ENCODE measurements at regions not wholly inside any gene's neighbourhood (a gene's known extent, or its start where the extent isn't known, plus 50 kb on each side); places are given as distances from the start of the nearest gene placed in this dataset.

GRCh38 chrX:149151805-149152757, 353.0 kb downstream of the IDS start:
- no peak for DNase-seq

GRCh38 chrX:149145845-149146285, 359.2 kb downstream of the IDS start:
- DNase-seq: no peak

GRCh38 chrX:149131774-149132173, 373.3 kb downstream of the IDS start:
- no peak for DNase-seq

DNA sequence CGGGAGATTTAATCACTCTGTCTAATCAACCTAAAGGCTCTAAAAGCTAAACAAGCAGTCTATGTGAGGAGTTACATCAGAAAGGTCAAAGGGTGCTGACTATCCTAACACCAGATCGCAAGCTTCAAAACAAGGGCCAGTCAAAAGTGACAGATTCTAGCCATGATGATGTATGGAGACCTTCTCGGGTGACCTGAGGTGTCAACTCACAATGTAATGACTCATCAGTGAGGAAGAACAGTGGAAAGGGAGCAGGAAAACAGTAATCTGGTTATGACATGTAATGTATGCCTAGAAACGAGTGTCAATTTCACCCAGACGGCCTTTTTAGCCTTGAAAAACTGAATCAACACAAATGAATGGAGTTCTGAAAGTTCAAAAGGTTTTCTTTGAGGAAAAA, 375.3 kb downstream of the IDS start:
- DNase-seq: no peak

DNA sequence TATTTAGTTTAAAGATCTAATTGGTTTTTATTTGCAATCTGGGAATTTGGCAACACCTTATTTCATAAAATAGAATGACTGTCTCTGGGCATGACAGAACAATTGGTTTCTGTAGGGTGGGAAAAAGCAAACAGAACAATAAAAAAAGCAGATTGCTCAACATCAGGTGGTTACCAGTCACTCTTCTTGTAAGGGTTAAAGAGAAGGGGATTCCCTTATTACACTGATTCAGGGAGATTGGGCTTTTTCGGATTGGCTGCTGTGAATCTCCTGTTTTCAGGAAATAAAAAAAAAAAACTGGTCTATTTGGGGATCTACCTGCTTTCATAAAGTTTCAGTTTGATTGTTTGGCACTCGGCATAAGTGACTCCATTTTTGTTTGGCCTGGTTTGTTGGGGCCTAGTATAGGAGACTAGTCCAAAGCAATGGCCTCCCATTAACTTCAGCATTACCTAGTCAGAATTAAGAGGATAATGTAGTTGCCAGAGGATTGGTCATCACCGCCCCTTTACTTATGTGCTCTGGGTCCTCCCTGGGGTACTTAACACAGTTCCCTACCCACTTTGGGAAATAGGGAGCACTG, 380.5 kb downstream of the IDS start:
- no peak for DNase-seq

GRCh38 chrX:149121206-149121920, 383.7 kb downstream of the IDS start:
- no peak for DNase-seq

- no peak for DNase-seq
Measured at GRCh38 chrX:149120459-149120858, 384.6 kb downstream of the IDS start.

DNA sequence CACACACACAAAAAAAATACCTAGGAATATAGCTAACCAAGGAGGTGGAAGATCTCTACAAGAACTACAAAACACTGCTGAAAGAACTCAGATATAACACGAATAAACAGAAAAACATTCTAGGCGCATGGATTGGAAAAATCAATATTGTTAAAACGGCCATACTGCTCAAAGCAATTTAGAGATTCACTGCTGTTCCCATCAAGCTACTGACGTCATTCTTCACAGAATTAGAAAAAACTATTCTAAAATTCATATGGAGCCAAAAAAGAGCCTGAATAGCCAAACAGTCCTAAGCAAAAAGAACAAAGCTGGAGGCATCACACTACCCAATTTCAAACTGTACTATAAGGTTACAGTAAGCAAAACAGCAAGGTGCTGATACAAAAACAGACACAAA, 390.2 kb downstream of the IDS start:
- no peak for DNase-seq

DNA sequence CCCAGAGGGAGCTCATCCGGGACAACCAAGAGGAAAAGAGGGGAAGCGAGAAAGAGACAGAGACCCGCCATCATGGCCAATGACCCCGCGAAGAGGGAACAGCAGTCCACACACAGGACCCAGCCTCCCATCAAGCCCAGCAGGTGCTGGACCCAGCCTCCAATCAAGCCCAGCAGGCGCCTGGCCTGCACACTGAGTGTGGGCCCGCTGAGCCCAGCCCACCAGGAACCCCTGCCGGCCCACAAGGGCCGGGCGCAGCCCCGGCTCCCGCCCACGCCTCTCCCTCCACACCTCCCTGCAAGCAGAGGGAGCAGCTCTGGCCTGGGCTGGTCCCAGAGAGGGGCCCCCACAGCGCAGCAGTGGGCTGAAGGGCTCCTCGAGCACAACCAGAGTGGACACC, 391.1 kb downstream of the IDS start:
- no peak for DNase-seq

- no peak for DNase-seq
Measured at GRCh38 chrX:149097786-149098185, 407.3 kb downstream of the IDS start.

DNA sequence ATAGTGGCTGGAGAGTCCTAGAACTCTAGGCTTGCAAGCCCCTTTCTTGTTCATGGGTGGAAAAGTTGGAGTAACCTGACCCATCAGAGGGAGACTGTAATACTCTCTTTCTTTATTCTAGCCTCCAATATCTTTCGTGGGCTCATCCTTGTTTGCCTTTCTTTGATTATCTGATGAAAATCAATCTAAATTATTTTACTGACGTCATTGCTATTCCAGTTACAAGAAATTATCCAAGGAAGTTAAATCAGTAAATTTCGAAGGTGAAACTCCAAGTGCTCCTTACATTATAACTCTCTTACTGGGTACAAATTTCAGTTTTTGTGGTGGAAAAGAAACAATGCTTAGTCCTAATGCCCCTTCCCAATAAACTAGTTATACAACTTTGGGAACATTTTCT, 412.9 kb downstream of the IDS start:
- DNase-seq: no peak

DNA sequence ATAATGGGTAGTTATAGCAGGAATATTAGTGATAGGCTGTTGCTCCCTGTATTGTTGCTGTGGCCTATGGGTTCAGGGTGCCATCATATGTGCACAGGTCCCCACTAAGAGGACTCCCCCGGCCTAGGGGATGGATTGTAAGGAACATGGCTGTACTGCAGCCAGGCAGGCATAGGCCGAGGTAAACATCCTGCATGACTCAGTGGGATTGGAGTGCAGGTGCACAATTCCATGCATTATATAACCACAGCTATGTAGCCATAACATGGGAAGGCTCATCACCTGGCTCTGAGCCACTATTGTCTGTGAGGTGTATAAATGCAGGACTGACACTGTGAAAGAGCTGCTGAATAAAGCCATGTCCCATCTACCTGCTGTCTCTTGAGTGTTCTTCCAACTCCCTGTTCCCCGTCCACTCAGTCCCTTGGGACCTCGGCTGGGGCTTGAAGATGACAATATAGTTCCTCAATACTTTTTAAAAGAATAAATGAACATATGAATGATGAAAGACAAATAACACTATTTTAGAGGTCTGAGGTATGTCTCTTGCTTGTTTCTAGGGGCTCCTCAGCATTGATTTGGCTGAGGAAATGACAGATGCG, 425.2 kb downstream of the IDS start:
- no peak for DNase-seq

GRCh38 chrX:149074398-149074797, 430.7 kb downstream of the IDS start:
- DNase-seq: no peak

- DNase-seq: no peak
Measured at GRCh38 chrX:149073479-149073878, 431.6 kb downstream of the IDS start.

- no peak for DNase-seq
Measured at GRCh38 chrX:149069899-149070298, 435.2 kb downstream of the IDS start.

DNA sequence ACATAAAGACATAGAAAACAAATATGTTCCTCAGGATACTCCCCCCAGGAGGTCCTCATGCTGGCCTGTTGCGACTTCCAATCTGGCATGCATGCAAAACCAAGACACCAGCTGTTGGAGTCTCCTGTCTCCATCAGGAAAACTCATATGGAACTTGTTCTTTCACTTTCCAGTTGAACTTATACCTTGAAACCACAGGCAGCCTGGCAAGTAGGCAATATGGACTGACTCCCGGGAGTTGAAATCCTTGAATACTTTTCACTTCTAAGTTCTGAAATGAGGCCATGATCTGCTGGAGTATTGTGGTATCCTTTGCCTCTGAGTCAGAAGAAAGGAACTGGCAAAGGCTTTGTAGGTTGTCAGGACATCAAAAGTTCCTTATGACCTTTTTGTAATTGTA, 444.2 kb downstream of the IDS start:
- DNase-seq: no peak

All from CD4-positive, alpha-beta T cell treated with Interleukin-17A for 1 hour (primary cell).